GM12878 (cell line): ENCODE measurements at regions not wholly inside any gene's neighbourhood (a gene's known extent, or its start where the extent isn't known, plus 50 kb on each side); places are given as distances from the start of the nearest gene placed in this dataset.

Source experiments
- ATAC-seq: fragments of 200-7000 bp; cut with Tn5 transposase; 3 replicates; pipeline ENCODE4 v1.9.1; 2020; ENCODE audit warnings: mild to moderate bottlenecking, moderate library complexity
- BruUV-seq: library from RNA; stranded (reverse); fragments of 400-500 nt; replicated peaks from 2 replicates; lab custom pipeline; 2021; lab: Mats Ljungman, UMichigan
- CTCF ChIA-PET: fragments of 300-600 bp; sonication (Branson Sonifier 250); formaldehyde crosslinking; extraction: SDS; loops from one replicate; lab custom pipeline; 2021; ENCODE audit warnings: inconsistent platforms; lab: Yijun Ruan, JAX
- POLR2A ChIA-PET: fragments of 350-600 bp; formaldehyde crosslinking; extraction: SDS; loops from one replicate; lab custom pipeline; 2021; ENCODE audit warnings: inconsistent platforms; lab: Charles Lee
- RAD21 ChIA-PET: fragments of 300-600 bp; sonication (Branson Sonifier 250); formaldehyde crosslinking; loops from one replicate; lab custom pipeline; 2023; ENCODE audit warnings: antibody characterized with exemption; ENCODE audit not compliant: unreplicated experiment; lab: Charles Lee
- SMC1A ChIA-PET: fragments of 300-600 bp; sonication (Branson Sonifier 250); formaldehyde crosslinking; loops from one replicate; lab custom pipeline; 2023; ENCODE audit not compliant: unreplicated experiment, uncharacterized antibody; lab: Charles Lee
- DNase-seq: peaks from one replicate; pipeline ENCODE4 v3.0.0-alpha.2; 2011; ENCODE audit warnings: low read depth, low spot score
- FAIRE-seq: peaks from 3 replicates; lab custom pipeline; 2011; peaks lifted over from hg19 to GRCh38; lab: Jason Lieb, UNC
- H2AFZ ChIP-seq: 2 replicates; pipeline ENCODE4 v1.6.0; 2011; ENCODE audit warnings: low read depth, low read length, control low read depth; ENCODE audit not compliant: control insufficient read depth
- H3K27ac ChIP-seq: 2 replicates; pipeline ENCODE4 v1.5.1; 2011; ENCODE audit warnings: control low read depth; ENCODE audit not compliant: control insufficient read depth, insufficient read depth
- H3K27me3 ChIP-seq, 2 experiments: replicated peaks in 1 of 2; 2 replicates each; pipeline versions ENCODE4 v1.6.0 to v1.6.1; 2011; ENCODE audit warnings: low read length in 1 of 2; ENCODE audit not compliant: control insufficient read depth in 2 of 2, insufficient read depth in 2 of 2
- H3K36me3 ChIP-seq, 2 experiments: 2 replicates each; pipeline ENCODE4 v1.5.1; 2011; ENCODE audit warnings: low read length in 1 of 2; ENCODE audit not compliant: control insufficient read depth in 2 of 2, insufficient read depth in 2 of 2
- H3K4me1 ChIP-seq: 2 replicates; pipeline ENCODE4 v1.6.1; 2011; ENCODE audit warnings: mild to moderate bottlenecking, low read length, moderate library complexity, mixed read lengths; ENCODE audit not compliant: control insufficient read depth, insufficient read depth
- H3K4me2 ChIP-seq: 2 replicates; pipeline ENCODE4 v1.6.0; 2011; ENCODE audit warnings: control low read depth; ENCODE audit not compliant: control insufficient read depth, insufficient read depth
- H3K4me3 ChIP-seq: fragments of 200-600 bp; sonication (generic); 2 replicates; pipeline ENCODE4 v1.5.1; 2016
- H3K79me2 ChIP-seq: 2 replicates; pipeline ENCODE4 v1.6.0; 2011; ENCODE audit warnings: low read length; ENCODE audit not compliant: control insufficient read depth, insufficient read depth
- H3K9ac ChIP-seq: 2 replicates; pipeline ENCODE4 v1.8.0; 2011; ENCODE audit warnings: low read length, control low read depth, mixed read lengths; ENCODE audit not compliant: control insufficient read depth, insufficient read depth
- H3K9me3 ChIP-seq: replicated peaks from 3 replicates; pipeline ENCODE4 v1.5.1; 2011; ENCODE audit warnings: mild to moderate bottlenecking, low read length; ENCODE audit not compliant: control insufficient read depth, insufficient read depth
- H4K20me1 ChIP-seq: 2 replicates; pipeline ENCODE4 v1.6.0; 2011; ENCODE audit not compliant: control insufficient read depth, insufficient read depth
- ATF3 ChIP-seq: IDR thresholded peaks from 2 replicates; pipeline ENCODE4 v1.6.1; 2011; ENCODE audit warnings: low read depth, mild to moderate bottlenecking, low read length, moderate library complexity, borderline replicate concordance; ENCODE audit errors: extremely low read depth
- CEBPB ChIP-seq, 2 experiments: fragments of 150-350 bp in 1 of 2; IDR thresholded peaks; 2 replicates each; pipeline ENCODE4 v1.6.1; 2012 to 2014; ENCODE audit warnings: low read depth in 2 of 2, low read length in 2 of 2, borderline replicate concordance in 1 of 2, inconsistent platforms in 1 of 2
- EED ChIP-seq: sonication (generic); IDR thresholded peaks from 2 replicates; pipeline ENCODE4 v1.6.1; 2016; ENCODE audit warnings: antibody characterized with exemption, low read depth
- MAX ChIP-seq: IDR thresholded peaks from 2 replicates; pipeline ENCODE4 v1.6.1; 2012; ENCODE audit warnings: low read depth, low read length, improper control_type of control experiment
- NFYA ChIP-seq: IDR thresholded peaks from 2 replicates; pipeline ENCODE4 v1.6.1; 2011; ENCODE audit warnings: low read depth, mild to moderate bottlenecking, low read length, improper control_type of control experiment, borderline replicate concordance
- SMAD5 ChIP-seq: IDR thresholded peaks from 2 replicates; pipeline ENCODE4 v1.6.1; 2016; ENCODE audit warnings: antibody characterized with exemption, low read depth
- SREBF2 ChIP-seq: IDR thresholded peaks from 2 replicates; pipeline ENCODE4 v1.6.1; 2012; ENCODE audit warnings: mild to moderate bottlenecking, low read length
- SRF ChIP-seq, 2 experiments: IDR thresholded peaks; 2 replicates each; pipeline ENCODE4 v1.6.1; 2011; ENCODE audit warnings: low read depth in 2 of 2, low read length in 2 of 2, mild to moderate bottlenecking in 1 of 2, moderate library complexity in 1 of 2
- TARDBP ChIP-seq: IDR thresholded peaks from 2 replicates; pipeline ENCODE4 v1.6.1; 2016; ENCODE audit warnings: borderline replicate concordance
- TCF3 ChIP-seq: IDR thresholded peaks from 2 replicates; pipeline ENCODE4 v1.6.1; 2012; ENCODE audit warnings: low read depth, mild to moderate bottlenecking, low read length, borderline replicate concordance; ENCODE audit not compliant: insufficient read depth
- WRNIP1 ChIP-seq: IDR thresholded peaks from 2 replicates; pipeline ENCODE4 v1.6.1; 2011; ENCODE audit warnings: low read depth, low read length, improper control_type of control experiment, borderline replicate concordance
- ZBTB40 ChIP-seq: fragments of 450-650 bp; IDR thresholded peaks from 2 replicates; pipeline ENCODE4 v1.6.1; 2016; ENCODE audit warnings: mild to moderate bottlenecking, moderate library complexity, borderline replicate concordance
- ZNF207 ChIP-seq: fragments of 450-650 bp; IDR thresholded peaks from 2 replicates; pipeline ENCODE4 v1.6.1; 2014; ENCODE audit warnings: antibody characterized with exemption, mild to moderate bottlenecking, borderline replicate concordance
- ZNF384 ChIP-seq: IDR thresholded peaks from 2 replicates; pipeline ENCODE4 v1.6.1; 2012; ENCODE audit warnings: low read depth, mild to moderate bottlenecking, low read length, improper control_type of control experiment, borderline replicate concordance
- ZSCAN29 ChIP-seq: fragments of 450-650 bp; IDR thresholded peaks from 2 replicates; pipeline ENCODE4 v1.6.1; 2017; ENCODE audit warnings: mild to moderate bottlenecking, moderate library complexity
- WGBS: methylation state at CpG from one replicate; pipeline ENCODE4 v1.1.6; 2016; ENCODE audit warnings: low lambda C conversion rate; ENCODE audit not compliant: insufficient replicate concordance, insufficient coverage; ENCODE audit errors: missing lambda C conversion rate; 5-methylcytosine and 5-hydroxymethylcytosine counted together
- in situ Hi-C: fragments of 300-500 bp; cut with MboI; formaldehyde crosslinking; loops from 9 replicates; pipeline ENCODE4 v1.14.3; 2018; ENCODE audit warnings: mixed read lengths
- intact Hi-C: fragments of 100-400 bp; cut with micrococcal nuclease; formaldehyde crosslinking; loops from one replicate; pipeline ENCODE4 v1.14.2; 2022; ENCODE audit not compliant: unreplicated experiment

GRCh38 chr20:7490288-7490687 is 450.0 kb downstream of the HAO1 start:
- POLR2A ChIA-PET = no interaction called here
- in situ Hi-C loops (no loop called here), intact Hi-C loops (no loop called here)
- no peak overlapping the region for H3K9ac ChIP-seq
- H3K27ac ChIP-seq = no peak overlapping the region
- CTCF ChIA-PET = interaction anchor here (1.0 kb wide), 1 partner anchor 13 kb away, joined by 4 read pairs; no protein-coding TSS in a partner anchor
- no peaks in the 10 kb centered on the region for H3K36me3 ChIP-seq
- no peaks in the 10 kb centered on the region for H3K79me2 ChIP-seq
- no peaks in the 10 kb centered on the region; the same call in 2 of the 3 replicates for H3K9me3 ChIP-seq
- ATAC-seq = no peak
- no peak overlapping the region for H3K4me3 ChIP-seq
- no peak overlapping the region for H2AFZ ChIP-seq
- H4K20me1 ChIP-seq = no peaks in the 10 kb centered on the region
- no peak for FAIRE-seq
- SMC1A ChIA-PET = no interaction called here
- DNase-seq = no peak
- RAD21 ChIA-PET = no interaction called here
- H3K4me2 ChIP-seq = no peak overlapping the region
- BruUV-seq = no TSS peak
- no peaks in the 10 kb centered on the region for H3K4me1 ChIP-seq
- TF ChIP-seq NFYA (no peak), TARDBP (no peak), SMAD5 (no peak), CEBPB (IDR thresholded peaks at IDR 0.05; ENCODE audit: borderline replicate concordance in 1 of 2, low read depth in 2 of 2, low read length in 2 of 2) (no peak)
- H3K27me3 ChIP-seq = no peaks in the 10 kb centered on the region

- RAD21 ChIA-PET = no interaction called here
- TF ChIP-seq ZNF384 (no peak), EED (no peak), MAX (no peak), ZBTB40 (no peak), ZNF207 (no peak), TCF3 (no peak), SREBF2 (no peak), WRNIP1 (no peak), SMAD5 (no peak), ATF3 (no peak), ZSCAN29 (no peak), SRF (IDR thresholded peaks at IDR 0.05; ENCODE audit: low read depth in 2 of 2, low read length in 2 of 2) (no peak)
Observed at GRCh38 chr20:7492257-7492656, 448.0 kb downstream of the HAO1 start.

More at GRCh38 chr20:7492257-7492656, 448.0 kb downstream of the HAO1 start:
- Histone ChIP-seq H3K36me3 (no peaks in the 10 kb centered on the region), H3K4me3 (no peak overlapping the region), H4K20me1 (no peaks in the 10 kb centered on the region), H3K27ac (no peak overlapping the region), H3K4me1 (no peaks in the 10 kb centered on the region), H3K9ac (no peak overlapping the region), H3K79me2 (no peaks in the 10 kb centered on the region), H3K4me2 (no peak overlapping the region), H3K9me3 (no peaks in the 10 kb centered on the region; the same call in 2 of the 3 replicates), H2AFZ (no peak overlapping the region), H3K27me3 (no peaks in the 10 kb centered on the region)
- in situ Hi-C loops = no loop called here
- intact Hi-C loops = no loop called here
- ChIA-PET POLR2A (no interaction called here), SMC1A (no interaction called here), CTCF (no interaction called here)
- WGBS = 40% methylated on average over 3 of the region's 3 CpGs
- BruUV-seq = no TSS peak
- DNase-seq (no peak), FAIRE-seq (no peak), ATAC-seq (no peak)
